HCT116 (cell line): ENCODE measurements at regions not wholly inside any gene's neighbourhood (a gene's known extent, or its start where the extent isn't known, plus 50 kb on each side); places are given as distances from the start of the nearest gene placed in this dataset.

Experiments
- ATF3 ChIP-seq: IDR thresholded peaks from 2 replicates; pipeline ENCODE4 v1.6.1; 2012
- CEBPB ChIP-seq: IDR thresholded peaks from 2 replicates; pipeline ENCODE4 v1.6.1; 2012; ENCODE audit warnings: low read depth
- CTCF ChIP-seq, 3 experiments: fragments of 200-600 bp in 1 of 3; sonication (generic) in 1 of 3; IDR thresholded peaks in 2 of 3; conservative IDR thresholded peaks in 1 of 3; 2 replicates each; pipeline ENCODE4 v1.5.1; 2012 to 2017; ENCODE audit warnings: low read depth in 2 of 3, low read length in 2 of 3, antibody characterized with exemption in 1 of 3, borderline replicate concordance in 1 of 3, control low read depth in 1 of 3, mild to moderate bottlenecking in 1 of 3, mixed read lengths in 1 of 3, mixed run types in 1 of 3, moderate library complexity in 1 of 3; ENCODE audit not compliant: insufficient read depth in 1 of 3
- EZH2 ChIP-seq: fragments of 200-600 bp; sonication (generic); IDR thresholded peaks from 2 replicates; pipeline ENCODE4 v1.6.1; 2017; ENCODE audit warnings: antibody characterized with exemption, mixed run types
- EZH2phosphoT487 ChIP-seq: fragments of 200-600 bp; IDR thresholded peaks from 2 replicates; pipeline ENCODE4 v1.6.1; 2018; ENCODE audit warnings: antibody characterized with exemption, borderline replicate concordance
- FOSL1 ChIP-seq: IDR thresholded peaks from 2 replicates; pipeline ENCODE4 v1.6.1; 2012; ENCODE audit warnings: low read depth
- POLR2A ChIP-seq: IDR thresholded peaks from 2 replicates; pipeline ENCODE4 v1.7.0; 2011; ENCODE audit warnings: borderline replicate concordance; ENCODE audit not compliant: insufficient read depth, insufficient read length; ENCODE audit errors: extremely low read depth
- REST ChIP-seq: IDR thresholded peaks from 2 replicates; pipeline ENCODE4 v1.6.1; 2012; ENCODE audit warnings: low read depth
- SIN3A ChIP-seq: IDR thresholded peaks from 2 replicates; pipeline ENCODE4 v1.6.1; 2012; ENCODE audit warnings: low read depth
- SP1 ChIP-seq: IDR thresholded peaks from 2 replicates; pipeline ENCODE4 v1.6.1; 2012; ENCODE audit warnings: low read depth
- TCF7L2 ChIP-seq: IDR thresholded peaks from 2 replicates; pipeline ENCODE4 v1.7.0; 2011; ENCODE audit warnings: borderline replicate concordance, inconsistent platforms; ENCODE audit not compliant: insufficient read depth, insufficient read length; ENCODE audit errors: extremely low read depth
- TF ChIP-seq, protein P1 (sequence below): IDR thresholded peaks from 2 replicates; pipeline ENCODE4 v1.6.1; 2012

- TF ChIP-seq FOSL1 (no peak), CTCF (IDR thresholded peaks at IDR 0.05 in 2 of 3, conservative IDR thresholded peaks at IDR 0.05 in 1 of 3; ENCODE audit: borderline replicate concordance in 1 of 3, insufficient read depth in 1 of 3, low read depth in 2 of 3, low read length in 2 of 3) (no peak), TCF7L2 (no peak), REST (no peak), POLR2A (no peak), EZH2phosphoT487 (no peak), ATF3 (no peak), SIN3A (no peak), SP1 (no peak), EZH2 (no peak), CEBPB (no peak)
- TF ChIP-seq, protein P1, sequence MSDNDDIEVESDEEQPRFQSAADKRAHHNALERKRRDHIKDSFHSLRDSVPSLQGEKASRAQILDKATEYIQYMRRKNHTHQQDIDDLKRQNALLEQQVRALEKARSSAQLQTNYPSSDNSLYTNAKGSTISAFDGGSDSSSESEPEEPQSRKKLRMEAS: no peak
Observed at GRCh38 chr7:15936991-15937390, 250.5 kb upstream of the MEOX2 start.
